HG02763 (cell line): ENCODE measurements at regions not wholly inside any gene's neighbourhood (a gene's known extent, or its start where the extent isn't known, plus 50 kb on each side); places are given as distances from the start of the nearest gene placed in this dataset.

Source experiments
- ATAC-seq: cut with Tn5 transposase; IDR thresholded peaks from one replicate; pipeline ENCODE4 v1.9.1; 2021; ENCODE audit warnings: mild to moderate bottlenecking, moderate library complexity; ENCODE audit not compliant: unreplicated experiment

DNA sequence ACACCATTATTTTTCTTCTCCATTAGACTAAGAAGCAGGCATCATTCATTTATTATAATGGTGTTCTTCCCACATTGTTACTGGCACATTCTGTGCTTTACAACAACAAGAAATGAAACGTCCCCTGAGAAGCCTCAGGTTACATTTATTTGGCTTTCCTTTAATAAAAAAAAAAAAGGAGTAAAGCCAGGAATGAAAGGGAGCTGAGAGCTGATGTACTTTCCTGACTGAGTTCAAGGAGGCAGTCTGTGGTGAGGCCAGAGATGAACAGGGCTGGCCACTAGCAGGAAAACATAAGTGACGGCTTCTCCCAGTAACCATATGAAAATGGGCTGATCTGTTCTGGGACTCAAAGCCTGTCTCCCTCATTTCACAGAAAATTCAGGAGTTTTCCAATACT is 742.1 kb downstream of the MAFB start:
- no peak for ATAC-seq

DNA sequence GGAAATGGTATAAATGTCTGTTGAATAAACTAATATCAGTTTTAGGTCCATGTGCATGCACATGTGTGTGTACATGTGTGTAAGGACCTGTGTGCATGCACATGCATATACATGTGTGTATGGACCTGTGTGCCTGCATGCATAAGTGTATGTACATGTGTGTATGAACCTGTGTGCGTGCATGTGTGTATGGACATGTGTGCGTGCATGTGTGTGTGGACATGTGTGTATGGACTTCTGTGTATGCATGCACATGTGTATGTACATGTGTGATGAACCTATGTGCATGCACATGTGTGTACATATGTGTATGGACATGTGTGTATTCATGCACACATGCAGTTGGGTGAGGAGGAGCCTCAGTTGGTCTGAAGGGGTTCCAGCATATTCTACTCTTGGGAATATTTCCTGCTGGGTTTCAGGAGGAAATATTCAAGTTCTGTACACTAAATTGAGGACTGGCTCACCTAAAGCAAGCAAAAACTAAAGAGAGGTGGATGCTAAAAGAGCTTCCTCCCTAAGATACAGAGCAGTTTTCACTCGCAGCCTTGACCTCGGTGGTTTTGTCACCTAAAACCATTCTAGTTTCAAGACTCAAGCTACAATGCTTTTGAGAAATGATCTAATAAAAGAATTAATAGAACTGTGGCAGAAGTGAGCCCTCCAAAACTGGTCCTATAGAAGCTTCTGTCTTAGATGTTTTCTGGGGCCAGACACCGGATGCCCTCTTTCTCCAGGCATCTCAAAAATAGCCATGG is 742.8 kb downstream of the MAFB start:
- ATAC-seq, result no peak

DNA sequence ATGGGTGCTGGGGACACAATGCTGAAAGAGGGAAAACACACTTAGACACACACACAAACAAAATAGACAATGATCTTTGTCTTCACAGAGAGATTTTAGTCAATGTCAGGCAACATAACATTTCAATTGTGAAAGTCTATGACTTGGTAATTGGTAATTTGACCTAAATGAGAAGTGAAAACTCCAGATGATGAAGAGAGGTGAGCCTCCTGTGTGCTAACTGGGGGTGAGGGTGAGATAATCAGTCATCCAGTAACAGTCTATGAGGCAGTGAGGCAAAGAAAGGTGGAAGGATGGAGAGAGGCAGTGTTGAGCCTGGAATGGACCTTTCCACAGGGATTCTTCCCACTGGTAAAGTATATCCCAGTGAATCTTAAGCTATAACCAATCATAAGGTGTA is 744.2 kb downstream of the MAFB start:
- no peak for ATAC-seq

DNA sequence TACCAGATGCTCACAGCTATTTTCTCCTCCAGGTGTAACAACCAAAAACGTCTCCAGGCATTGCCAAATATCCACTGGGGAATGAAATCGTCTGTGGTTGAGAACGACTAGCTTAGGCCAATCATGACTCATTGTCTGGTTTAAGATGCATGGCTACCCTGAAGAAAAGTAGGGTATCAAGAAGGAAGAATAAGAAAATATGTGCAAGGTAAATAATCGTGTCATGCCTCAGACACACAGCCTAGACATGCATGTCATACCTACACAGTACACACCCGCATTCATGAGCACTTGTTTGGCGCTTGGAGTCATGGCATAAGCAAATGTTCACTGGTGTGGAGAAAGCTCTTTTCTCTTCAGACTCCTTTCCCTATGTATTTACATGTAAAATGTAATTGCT is 745.7 kb downstream of the MAFB start:
- no peak for ATAC-seq

DNA sequence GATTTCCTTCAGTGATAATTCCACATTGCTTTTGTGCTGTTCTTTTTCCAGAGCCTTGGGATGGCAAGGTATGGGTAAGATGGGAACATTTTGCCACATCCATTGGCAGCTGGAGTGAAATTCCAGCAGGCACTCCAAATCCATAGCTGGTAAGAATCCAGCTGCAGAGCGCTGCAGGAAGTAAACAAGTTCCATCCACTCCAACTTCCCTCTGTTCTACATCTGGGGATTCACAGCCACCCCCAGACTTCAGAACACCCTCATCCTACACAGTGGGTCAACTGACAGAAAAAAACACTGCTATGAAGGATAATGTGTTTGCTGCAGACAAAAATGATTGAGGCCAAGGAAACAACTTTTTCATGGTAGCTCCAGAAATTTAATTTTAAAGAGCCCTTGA is 747.8 kb downstream of the MAFB start:
- ATAC-seq, result no peak

- ATAC-seq, result no peak
Observed at GRCh38 chr20:39939241-39939865, 749.7 kb downstream of the MAFB start.

DNA sequence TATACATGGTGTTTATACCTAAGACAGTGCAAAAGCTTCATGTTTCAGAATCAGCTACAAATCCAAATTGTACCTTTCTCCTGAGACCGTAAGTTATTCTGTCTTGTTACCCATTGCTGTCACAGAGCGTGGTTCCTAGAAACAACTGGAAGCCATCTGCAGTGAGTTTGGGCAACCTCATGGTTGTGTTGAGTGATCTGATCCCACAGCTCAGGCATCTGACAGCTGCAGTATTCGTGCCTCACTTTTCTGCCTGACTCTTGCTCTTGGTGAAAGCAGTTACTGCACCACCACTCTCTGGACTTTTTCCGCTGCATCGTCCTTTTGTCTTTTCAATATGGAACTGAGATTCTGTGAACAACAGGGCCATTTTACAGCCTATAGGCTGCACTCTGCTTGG is 752.6 kb downstream of the MAFB start:
- no peak for ATAC-seq

DNA sequence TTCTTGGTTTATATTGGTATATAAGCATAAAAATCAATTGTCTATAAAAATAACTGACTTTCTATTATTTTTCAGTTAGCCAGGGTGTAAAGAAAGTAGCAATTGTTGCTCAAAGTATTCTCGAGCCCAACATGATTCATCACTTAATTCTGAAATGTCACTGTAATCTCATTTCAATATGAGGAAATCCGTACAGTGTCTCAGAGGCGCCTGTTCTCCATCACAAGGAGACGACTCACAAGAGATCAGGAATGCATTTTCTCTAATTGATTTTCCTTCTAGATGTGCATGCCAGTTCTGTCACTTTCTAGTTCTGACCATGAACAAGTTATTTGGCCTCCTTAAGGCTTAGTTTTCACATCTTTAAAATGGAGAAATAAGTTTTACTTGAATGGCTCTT is 753.1 kb downstream of the MAFB start:
- ATAC-seq, result no peak

DNA sequence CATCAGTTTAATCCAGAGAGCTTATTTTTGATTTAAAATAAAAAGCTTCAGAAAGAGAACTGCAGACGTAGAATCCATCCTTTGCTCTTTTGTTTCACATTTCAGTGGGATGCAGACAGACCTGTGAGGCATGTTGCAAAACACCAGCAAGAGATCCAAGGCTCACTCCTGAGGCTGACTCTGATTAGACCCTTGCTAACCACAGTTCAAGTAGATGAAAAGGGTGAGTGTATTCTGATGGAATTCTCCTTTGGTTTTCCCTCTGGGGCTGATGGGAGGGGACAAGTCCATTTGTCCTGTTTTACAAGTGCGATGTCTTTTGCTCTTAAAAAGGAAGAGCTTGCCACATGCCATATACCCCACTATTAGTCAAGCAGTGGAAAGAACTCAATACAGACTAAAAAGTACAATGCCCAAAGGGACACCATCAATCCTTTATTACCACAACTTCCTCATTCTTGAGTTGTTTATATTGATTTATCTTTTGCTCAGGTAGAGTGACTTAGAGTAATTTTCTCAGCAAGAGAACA is 772.7 kb downstream of the MAFB start:
- no peak for ATAC-seq

DNA sequence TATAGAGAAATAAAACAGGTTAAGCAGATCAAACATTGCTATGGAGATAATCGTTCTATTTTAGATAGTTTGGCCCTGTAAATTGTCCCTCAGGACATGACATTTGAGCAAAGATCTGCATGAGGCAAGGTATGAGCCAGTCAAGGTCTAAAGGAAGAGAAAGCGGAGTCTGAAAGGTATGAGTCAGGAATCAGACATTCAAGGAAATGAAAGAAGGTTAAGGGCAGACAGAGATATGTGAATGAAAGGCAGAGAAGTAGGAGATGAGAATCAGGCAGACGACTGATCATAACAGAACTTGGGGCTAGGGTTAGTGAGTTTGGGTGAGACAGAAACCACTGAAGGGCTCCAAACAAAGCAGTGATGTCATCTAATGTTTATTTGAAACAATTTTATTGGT is 775.8 kb downstream of the MAFB start:
- no peak for ATAC-seq

DNA sequence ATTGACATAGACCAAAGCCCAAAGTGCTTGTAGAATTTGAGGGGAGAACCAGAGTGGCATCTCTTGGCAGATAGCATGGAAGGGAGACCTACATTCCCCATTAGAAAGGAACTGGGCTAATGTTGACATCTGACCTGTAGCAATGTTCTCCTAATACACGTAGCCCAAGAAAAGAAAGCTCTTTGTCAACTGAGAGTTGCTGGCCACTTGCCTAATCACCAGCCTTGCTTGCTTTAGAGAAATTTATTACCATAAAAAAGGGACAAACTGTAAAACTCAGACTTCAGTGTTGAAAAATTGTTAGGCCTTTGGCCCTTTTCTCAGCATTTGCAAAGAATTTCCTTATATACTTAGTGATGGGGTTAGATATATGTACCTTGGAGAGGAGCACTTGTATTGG is 777.5 kb downstream of the MAFB start:
- ATAC-seq, result no peak

DNA sequence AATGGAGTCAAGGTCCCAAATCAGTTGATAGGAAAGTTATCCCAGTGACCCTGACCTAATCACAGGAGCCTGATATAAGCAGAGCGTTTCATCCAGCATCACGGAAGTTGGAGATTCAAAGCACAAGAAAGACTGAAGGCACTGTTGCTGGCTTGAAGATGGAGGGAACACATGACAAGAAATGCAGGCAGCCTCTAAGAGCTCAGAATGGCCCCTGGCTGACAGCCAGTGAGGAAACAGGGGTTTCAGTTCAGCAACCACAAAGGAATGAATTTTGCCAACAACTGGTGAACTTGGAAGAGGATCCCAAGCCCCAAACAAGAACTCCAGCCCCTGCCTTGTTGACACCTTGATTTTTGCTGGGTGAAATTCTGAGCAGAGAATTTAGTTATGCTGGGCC is 778.5 kb downstream of the MAFB start:
- no peak for ATAC-seq

- no peak for ATAC-seq
Observed at GRCh38 chr20:39909447-39909846, 779.6 kb downstream of the MAFB start.

- ATAC-seq, result no peak
Observed at GRCh38 chr20:39904476-39905112, 784.4 kb downstream of the MAFB start.

DNA sequence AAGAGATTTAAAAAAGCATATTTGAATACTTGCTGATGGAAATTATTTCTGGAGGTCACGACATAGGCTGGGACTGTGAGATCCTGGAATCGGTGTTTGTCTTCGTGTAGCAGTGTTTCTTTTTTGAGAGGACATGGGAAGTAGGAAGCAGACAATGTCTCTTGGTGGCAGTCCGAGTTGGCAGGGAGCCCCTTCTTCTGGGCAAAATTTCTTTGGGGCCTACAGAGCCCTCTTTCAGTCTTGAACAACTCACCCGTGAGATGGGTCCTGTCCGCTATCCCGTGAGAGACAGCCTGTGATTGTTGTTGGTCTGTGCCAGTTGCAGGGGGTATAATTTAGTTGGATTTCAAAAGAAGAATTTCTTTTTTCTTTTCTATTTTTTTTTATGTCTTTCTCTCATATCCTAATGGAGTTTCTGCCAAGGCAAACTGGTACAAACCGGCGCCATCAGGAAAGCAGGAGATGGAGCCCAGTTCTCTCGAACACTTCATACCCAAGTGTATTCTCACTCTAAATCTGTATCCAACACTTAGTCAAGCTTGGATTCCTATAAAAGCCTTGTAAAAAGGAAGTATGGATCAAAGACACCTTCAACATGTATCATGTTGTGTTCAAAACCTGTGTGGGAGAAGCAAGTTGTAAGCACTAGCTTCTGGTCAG is 785.1 kb downstream of the MAFB start:
- ATAC-seq, result no peak

- no peak for ATAC-seq
Observed at GRCh38 chr20:39899881-39900280, 789.2 kb downstream of the MAFB start.

- no peak for ATAC-seq
Observed at GRCh38 chr20:39898467-39898852, 790.6 kb downstream of the MAFB start.

- ATAC-seq, result no peak
Observed at GRCh38 chr20:39897781-39898466, 791.1 kb downstream of the MAFB start.

DNA sequence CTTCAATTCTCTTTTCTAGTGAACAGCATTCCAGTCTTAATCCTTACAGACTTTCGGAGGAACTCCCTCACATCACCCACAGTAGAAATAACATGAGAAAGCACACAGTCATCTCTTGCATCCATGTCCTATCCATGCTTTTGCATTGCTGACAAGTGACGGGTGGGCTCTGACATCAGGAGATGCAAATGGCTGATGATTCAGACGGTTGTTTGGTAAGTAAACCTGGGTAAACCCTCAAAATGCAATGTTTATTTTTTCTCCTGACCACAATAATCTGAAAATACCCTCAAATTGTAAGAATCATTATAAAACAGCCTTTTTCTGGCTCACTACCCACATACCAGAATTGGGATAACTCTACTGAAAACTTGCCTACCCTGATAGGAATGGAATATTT is 792.0 kb downstream of the MAFB start:
- ATAC-seq, result no peak

- ATAC-seq, result no peak
Observed at GRCh38 chr20:39894067-39894466, 795.0 kb downstream of the MAFB start.
